ENCODE measurements at regions not wholly inside any gene's neighbourhood (a gene's known extent, or its start where the extent isn't known, plus 50 kb on each side); places are given as distances from the start of the nearest gene placed in this dataset.

GRCh38 chr2:220293966-220294365 is 666.5 kb downstream of the SLC4A3 start:
- TF ChIP-seq POLR2A (IDR thresholded peaks at IDR 0.05) (no peak), EP300 (IDR thresholded peaks at IDR 0.05; ENCODE audit: low read depth) (no peak)
- TF ChIP-seq, protein P1, sequence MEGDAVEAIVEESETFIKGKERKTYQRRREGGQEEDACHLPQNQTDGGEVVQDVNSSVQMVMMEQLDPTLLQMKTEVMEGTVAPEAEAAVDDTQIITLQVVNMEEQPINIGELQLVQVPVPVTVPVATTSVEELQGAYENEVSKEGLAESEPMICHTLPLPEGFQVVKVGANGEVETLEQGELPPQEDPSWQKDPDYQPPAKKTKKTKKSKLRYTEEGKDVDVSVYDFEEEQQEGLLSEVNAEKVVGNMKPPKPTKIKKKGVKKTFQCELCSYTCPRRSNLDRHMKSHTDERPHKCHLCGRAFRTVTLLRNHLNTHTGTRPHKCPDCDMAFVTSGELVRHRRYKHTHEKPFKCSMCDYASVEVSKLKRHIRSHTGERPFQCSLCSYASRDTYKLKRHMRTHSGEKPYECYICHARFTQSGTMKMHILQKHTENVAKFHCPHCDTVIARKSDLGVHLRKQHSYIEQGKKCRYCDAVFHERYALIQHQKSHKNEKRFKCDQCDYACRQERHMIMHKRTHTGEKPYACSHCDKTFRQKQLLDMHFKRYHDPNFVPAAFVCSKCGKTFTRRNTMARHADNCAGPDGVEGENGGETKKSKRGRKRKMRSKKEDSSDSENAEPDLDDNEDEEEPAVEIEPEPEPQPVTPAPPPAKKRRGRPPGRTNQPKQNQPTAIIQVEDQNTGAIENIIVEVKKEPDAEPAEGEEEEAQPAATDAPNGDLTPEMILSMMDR (IDR thresholded peaks at IDR 0.05), result no peak

All from transverse colon (tissue), 3 donors.